ENCODE measurements at regions not wholly inside any gene's neighbourhood (a gene's known extent, or its start where the extent isn't known, plus 50 kb on each side); places are given as distances from the start of the nearest gene placed in this dataset.

GRCh38 chr1:102190429-102190828 is 193.7 kb upstream of the OLFM3 start:
- Histone ChIP-seq H3K27me3 (no peaks in the 10 kb centered on the region), H3K79me2 (no peaks in the 10 kb centered on the region), H2AFZ (no peak overlapping the region), H4K20me1 (ENCODE audit: insufficient read depth, poor library complexity, severe bottlenecking) (no peaks in the 10 kb centered on the region), H3K27ac (no peak overlapping the region), H3K4me3 (no peak overlapping the region), H3K9me3 (ENCODE audit: low read depth) (no peaks in the 10 kb centered on the region), H3K9me2 (replicated peaks; ENCODE audit: insufficient read depth) (no peaks in the 10 kb centered on the region), H3K4me2 (no peak overlapping the region), H3K4me1 (ENCODE audit: insufficient read depth) (no peaks in the 10 kb centered on the region), H3K36me3 (replicated peaks; ENCODE audit: insufficient read depth, low read depth) (no peaks in the 10 kb centered on the region)
- 52% methylated on average over 1 of the region's 1 CpG for WGBS (ENCODE audit: low lambda C conversion rate, missing lambda C conversion rate)
- DNase-seq (ENCODE audit: low spot score): no peak
- TF ChIP-seq EZH2 (IDR thresholded peaks at IDR 0.05; ENCODE audit: borderline replicate concordance) (no peak), EZH2phosphoT487 (IDR thresholded peaks at IDR 0.05; ENCODE audit: low read depth, severe bottlenecking, unreplicated experiment) (no peak)
- TF ChIP-seq, protein P1, sequence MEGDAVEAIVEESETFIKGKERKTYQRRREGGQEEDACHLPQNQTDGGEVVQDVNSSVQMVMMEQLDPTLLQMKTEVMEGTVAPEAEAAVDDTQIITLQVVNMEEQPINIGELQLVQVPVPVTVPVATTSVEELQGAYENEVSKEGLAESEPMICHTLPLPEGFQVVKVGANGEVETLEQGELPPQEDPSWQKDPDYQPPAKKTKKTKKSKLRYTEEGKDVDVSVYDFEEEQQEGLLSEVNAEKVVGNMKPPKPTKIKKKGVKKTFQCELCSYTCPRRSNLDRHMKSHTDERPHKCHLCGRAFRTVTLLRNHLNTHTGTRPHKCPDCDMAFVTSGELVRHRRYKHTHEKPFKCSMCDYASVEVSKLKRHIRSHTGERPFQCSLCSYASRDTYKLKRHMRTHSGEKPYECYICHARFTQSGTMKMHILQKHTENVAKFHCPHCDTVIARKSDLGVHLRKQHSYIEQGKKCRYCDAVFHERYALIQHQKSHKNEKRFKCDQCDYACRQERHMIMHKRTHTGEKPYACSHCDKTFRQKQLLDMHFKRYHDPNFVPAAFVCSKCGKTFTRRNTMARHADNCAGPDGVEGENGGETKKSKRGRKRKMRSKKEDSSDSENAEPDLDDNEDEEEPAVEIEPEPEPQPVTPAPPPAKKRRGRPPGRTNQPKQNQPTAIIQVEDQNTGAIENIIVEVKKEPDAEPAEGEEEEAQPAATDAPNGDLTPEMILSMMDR (IDR thresholded peaks at IDR 0.05; ENCODE audit: poor library complexity): no peak

- no peak overlapping the region for H3K4me3 ChIP-seq
- WGBS (ENCODE audit: low lambda C conversion rate, missing lambda C conversion rate): 69% methylated on average over 2 of the region's 2 CpGs
- H4K20me1 ChIP-seq (ENCODE audit: insufficient read depth, poor library complexity, severe bottlenecking): no peaks in the 10 kb centered on the region
- H3K79me2 ChIP-seq: no peaks in the 10 kb centered on the region
- H3K36me3 ChIP-seq (replicated peaks; ENCODE audit: insufficient read depth, low read depth): no peaks in the 10 kb centered on the region
- H3K27ac ChIP-seq: no peak overlapping the region
- no peaks in the 10 kb centered on the region for H3K9me2 ChIP-seq (replicated peaks; ENCODE audit: insufficient read depth)
- H3K4me2 ChIP-seq: no peak overlapping the region
- DNase-seq (ENCODE audit: low spot score): no peak
- no peaks in the 10 kb centered on the region for H3K9me3 ChIP-seq (ENCODE audit: low read depth)
- TF ChIP-seq, protein P1 (IDR thresholded peaks at IDR 0.05; ENCODE audit: poor library complexity): no peak
- H2AFZ ChIP-seq: no peak overlapping the region
- H3K4me1 ChIP-seq (ENCODE audit: insufficient read depth): no peaks in the 10 kb centered on the region
- no peaks in the 10 kb centered on the region for H3K27me3 ChIP-seq
These were observed 189.8 kb upstream of the OLFM3 start for GRCh38 chr1:102186536-102186935.

DNA sequence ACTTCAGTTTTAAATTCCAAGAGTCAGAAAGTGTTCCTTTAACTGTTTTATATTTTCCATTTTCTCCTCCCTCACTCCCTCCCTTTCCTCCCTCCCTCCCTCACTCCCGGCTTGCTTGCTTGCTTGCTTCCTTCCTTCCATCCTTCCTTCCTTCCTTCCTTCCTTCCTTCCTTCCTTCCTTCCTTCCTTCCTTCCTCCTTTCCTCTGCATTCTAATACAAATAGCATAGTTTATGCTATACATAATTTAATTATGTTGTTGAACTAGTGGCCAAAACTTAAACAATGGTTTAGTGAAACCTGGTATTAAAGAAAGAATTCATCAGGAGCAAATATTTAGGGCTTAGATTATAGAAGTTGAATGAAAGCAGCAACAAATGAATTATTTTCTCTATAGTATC is 188.5 kb upstream of the OLFM3 start:
- Histone ChIP-seq H3K27me3 (no peaks in the 10 kb centered on the region), H3K4me3 (no peak overlapping the region), H3K9me3 (ENCODE audit: low read depth) (no peaks in the 10 kb centered on the region), H2AFZ (no peak overlapping the region), H4K20me1 (ENCODE audit: insufficient read depth, poor library complexity, severe bottlenecking) (no peaks in the 10 kb centered on the region), H3K4me2 (no peak overlapping the region), H3K9me2 (replicated peaks; ENCODE audit: insufficient read depth) (no peaks in the 10 kb centered on the region), H3K4me1 (ENCODE audit: insufficient read depth) (no peaks in the 10 kb centered on the region), H3K27ac (no peak overlapping the region), H3K79me2 (no peaks in the 10 kb centered on the region), H3K36me3 (replicated peaks; ENCODE audit: insufficient read depth, low read depth) (no peaks in the 10 kb centered on the region)
- TF ChIP-seq EZH2phosphoT487 (IDR thresholded peaks at IDR 0.05; ENCODE audit: low read depth, severe bottlenecking, unreplicated experiment) (no peak), EZH2 (IDR thresholded peaks at IDR 0.05; ENCODE audit: borderline replicate concordance) (no peak)
- TF ChIP-seq, protein P1 (IDR thresholded peaks at IDR 0.05; ENCODE audit: poor library complexity): no peak
- DNase-seq (ENCODE audit: low spot score): no peak
- WGBS (ENCODE audit: low lambda C conversion rate, missing lambda C conversion rate): no CpG with 5 or more reads among the region's 1 CpG

- Histone ChIP-seq H4K20me1 (ENCODE audit: insufficient read depth, poor library complexity, severe bottlenecking) (no peaks in the 10 kb centered on the region), H3K9me3 (ENCODE audit: low read depth) (no peaks in the 10 kb centered on the region), H3K4me2 (no peak overlapping the region), H3K79me2 (no peaks in the 10 kb centered on the region), H3K27ac (no peak overlapping the region), H3K36me3 (replicated peaks; ENCODE audit: insufficient read depth, low read depth) (no peaks in the 10 kb centered on the region), H2AFZ (no peak overlapping the region), H3K27me3 (no peaks in the 10 kb centered on the region), H3K4me3 (no peak overlapping the region), H3K4me1 (ENCODE audit: insufficient read depth) (no peaks in the 10 kb centered on the region), H3K9me2 (replicated peaks; ENCODE audit: insufficient read depth) (no peaks in the 10 kb centered on the region)
- TF ChIP-seq, protein P1 (IDR thresholded peaks at IDR 0.05; ENCODE audit: poor library complexity): no peak
- no peak for TF ChIP-seq EZH2phosphoT487 (IDR thresholded peaks at IDR 0.05; ENCODE audit: low read depth, severe bottlenecking, unreplicated experiment)
- TF ChIP-seq EZH2 (IDR thresholded peaks at IDR 0.05; ENCODE audit: borderline replicate concordance): no peak
- no peak for DNase-seq (ENCODE audit: low spot score)
These were observed 187.8 kb upstream of the OLFM3 start for GRCh38 chr1:102184477-102184876.
